HL-60 (cell line): ENCODE measurements at regions not wholly inside any gene's neighbourhood (a gene's known extent, or its start where the extent isn't known, plus 50 kb on each side); places are given as distances from the start of the nearest gene placed in this dataset.

Source experiments
- DNase-seq, 2 experiments: peaks; one replicate each; pipeline ENCODE4 v3.0.0-alpha.2; 2010 to 2020; ENCODE audit warnings: low read depth in 1 of 2, low spot score in 1 of 2
- H3K27ac ChIP-seq: fragments of 250-450 bp; sonication (Bioruptor Pico); replicated peaks from 2 replicates; pipeline ENCODE4 v1.5.1; 2020; ENCODE audit warnings: mild to moderate bottlenecking, moderate library complexity
- H3K27me3 ChIP-seq: fragments of 250-450 bp; sonication (Bioruptor Pico); 2 replicates; pipeline ENCODE4 v1.5.1; 2021; ENCODE audit warnings: mild to moderate bottlenecking, moderate library complexity; ENCODE audit not compliant: insufficient read depth, poor library complexity, severe bottlenecking
- H3K4me3 ChIP-seq: replicated peaks from 2 replicates; pipeline ENCODE4 v1.5.1; 2011; ENCODE audit warnings: mild to moderate bottlenecking, control low read depth, low read length; ENCODE audit not compliant: insufficient read depth
- GABPA ChIP-seq: IDR thresholded peaks from 2 replicates; pipeline ENCODE4 v1.6.1; 2012; ENCODE audit warnings: low read depth
- POLR2AphosphoS5 ChIP-seq: IDR thresholded peaks from 2 replicates; pipeline ENCODE4 v1.6.1; 2012; ENCODE audit warnings: low read depth
- SPI1 ChIP-seq: IDR thresholded peaks from 2 replicates; pipeline ENCODE4 v1.6.1; 2012; ENCODE audit warnings: low read depth, mild to moderate bottlenecking, borderline replicate concordance
- TF ChIP-seq, protein P1 (sequence below): IDR thresholded peaks from one replicate; pipeline ENCODE4 v1.5.1; 2011; ENCODE audit warnings: low read length, control low read depth, inconsistent platforms; ENCODE audit not compliant: insufficient read depth
- TF ChIP-seq, protein P2 (sequence below): IDR thresholded peaks from 2 replicates; pipeline ENCODE4 v1.6.1; 2012; ENCODE audit warnings: low read depth; ENCODE audit not compliant: insufficient replicate concordance

DNA sequence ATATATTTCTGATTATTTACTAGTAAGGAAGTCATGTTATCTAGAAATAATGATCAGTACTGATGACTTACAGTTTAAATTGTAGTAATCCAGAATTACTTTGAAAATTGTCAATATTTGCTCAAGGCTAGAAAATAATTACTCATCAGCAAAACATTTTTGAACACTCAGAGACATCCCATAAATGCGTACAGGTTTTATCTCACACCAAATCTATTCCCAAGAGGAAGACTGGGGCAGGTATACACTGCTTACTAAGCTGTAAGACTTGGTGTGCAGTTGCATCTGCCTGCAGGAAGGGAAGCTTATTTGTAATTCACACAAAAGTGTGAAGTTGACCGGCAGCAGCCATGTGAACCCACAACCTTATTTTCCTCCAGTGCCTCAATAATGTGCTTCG, 146.4 kb downstream of the CCER1 start:
- Histone ChIP-seq H3K4me3 (no peak overlapping the region), H3K27me3 (no peaks in the 10 kb centered on the region), H3K27ac (no peak overlapping the region)
- TF ChIP-seq GABPA (no peak), POLR2AphosphoS5 (no peak), SPI1 (no peak)
- TF ChIP-seq, protein P1, sequence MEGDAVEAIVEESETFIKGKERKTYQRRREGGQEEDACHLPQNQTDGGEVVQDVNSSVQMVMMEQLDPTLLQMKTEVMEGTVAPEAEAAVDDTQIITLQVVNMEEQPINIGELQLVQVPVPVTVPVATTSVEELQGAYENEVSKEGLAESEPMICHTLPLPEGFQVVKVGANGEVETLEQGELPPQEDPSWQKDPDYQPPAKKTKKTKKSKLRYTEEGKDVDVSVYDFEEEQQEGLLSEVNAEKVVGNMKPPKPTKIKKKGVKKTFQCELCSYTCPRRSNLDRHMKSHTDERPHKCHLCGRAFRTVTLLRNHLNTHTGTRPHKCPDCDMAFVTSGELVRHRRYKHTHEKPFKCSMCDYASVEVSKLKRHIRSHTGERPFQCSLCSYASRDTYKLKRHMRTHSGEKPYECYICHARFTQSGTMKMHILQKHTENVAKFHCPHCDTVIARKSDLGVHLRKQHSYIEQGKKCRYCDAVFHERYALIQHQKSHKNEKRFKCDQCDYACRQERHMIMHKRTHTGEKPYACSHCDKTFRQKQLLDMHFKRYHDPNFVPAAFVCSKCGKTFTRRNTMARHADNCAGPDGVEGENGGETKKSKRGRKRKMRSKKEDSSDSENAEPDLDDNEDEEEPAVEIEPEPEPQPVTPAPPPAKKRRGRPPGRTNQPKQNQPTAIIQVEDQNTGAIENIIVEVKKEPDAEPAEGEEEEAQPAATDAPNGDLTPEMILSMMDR, result no peak
- TF ChIP-seq, protein P2, sequence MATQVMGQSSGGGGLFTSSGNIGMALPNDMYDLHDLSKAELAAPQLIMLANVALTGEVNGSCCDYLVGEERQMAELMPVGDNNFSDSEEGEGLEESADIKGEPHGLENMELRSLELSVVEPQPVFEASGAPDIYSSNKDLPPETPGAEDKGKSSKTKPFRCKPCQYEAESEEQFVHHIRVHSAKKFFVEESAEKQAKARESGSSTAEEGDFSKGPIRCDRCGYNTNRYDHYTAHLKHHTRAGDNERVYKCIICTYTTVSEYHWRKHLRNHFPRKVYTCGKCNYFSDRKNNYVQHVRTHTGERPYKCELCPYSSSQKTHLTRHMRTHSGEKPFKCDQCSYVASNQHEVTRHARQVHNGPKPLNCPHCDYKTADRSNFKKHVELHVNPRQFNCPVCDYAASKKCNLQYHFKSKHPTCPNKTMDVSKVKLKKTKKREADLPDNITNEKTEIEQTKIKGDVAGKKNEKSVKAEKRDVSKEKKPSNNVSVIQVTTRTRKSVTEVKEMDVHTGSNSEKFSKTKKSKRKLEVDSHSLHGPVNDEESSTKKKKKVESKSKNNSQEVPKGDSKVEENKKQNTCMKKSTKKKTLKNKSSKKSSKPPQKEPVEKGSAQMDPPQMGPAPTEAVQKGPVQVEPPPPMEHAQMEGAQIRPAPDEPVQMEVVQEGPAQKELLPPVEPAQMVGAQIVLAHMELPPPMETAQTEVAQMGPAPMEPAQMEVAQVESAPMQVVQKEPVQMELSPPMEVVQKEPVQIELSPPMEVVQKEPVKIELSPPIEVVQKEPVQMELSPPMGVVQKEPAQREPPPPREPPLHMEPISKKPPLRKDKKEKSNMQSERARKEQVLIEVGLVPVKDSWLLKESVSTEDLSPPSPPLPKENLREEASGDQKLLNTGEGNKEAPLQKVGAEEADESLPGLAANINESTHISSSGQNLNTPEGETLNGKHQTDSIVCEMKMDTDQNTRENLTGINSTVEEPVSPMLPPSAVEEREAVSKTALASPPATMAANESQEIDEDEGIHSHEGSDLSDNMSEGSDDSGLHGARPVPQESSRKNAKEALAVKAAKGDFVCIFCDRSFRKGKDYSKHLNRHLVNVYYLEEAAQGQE, result no peak
- DNase-seq, result no peak

- TF ChIP-seq SPI1 (no peak), GABPA (no peak), POLR2AphosphoS5 (no peak)
- TF ChIP-seq, protein P2, result no peak
- TF ChIP-seq, protein P1, result no peak
- Histone ChIP-seq H3K27me3 (no peaks in the 10 kb centered on the region), H3K27ac (no peak overlapping the region), H3K4me3 (no peak overlapping the region)
- no peak for DNase-seq
These were observed 152.2 kb downstream of the CCER1 start for GRCh38 chr12:90802727-90803126.

DNA sequence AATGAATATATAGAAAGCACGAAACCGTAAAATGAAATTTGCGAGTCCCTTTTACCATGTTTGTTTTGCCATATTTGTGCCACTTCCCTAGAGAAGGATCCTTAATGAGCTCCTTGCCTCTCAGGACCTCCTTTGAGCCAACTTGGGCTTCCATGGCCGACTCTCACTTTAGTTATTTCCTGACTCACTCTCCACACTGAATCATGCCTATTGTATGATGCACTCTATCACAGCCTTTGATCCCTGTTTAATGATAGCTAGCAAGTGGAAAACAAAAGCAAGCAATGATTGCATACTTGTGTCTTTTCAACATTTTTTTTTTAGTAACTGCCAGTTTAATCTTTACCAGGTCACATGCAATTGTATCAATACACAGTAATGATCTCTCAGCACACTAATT, 153.2 kb downstream of the CCER1 start:
- DNase-seq, result no peak
- H3K27ac ChIP-seq, result no peak overlapping the region
- no peak for TF ChIP-seq GABPA
- TF ChIP-seq SPI1, result no peak
- TF ChIP-seq, protein P1, result no peak
- TF ChIP-seq, protein P2, result no peak
- no peak for TF ChIP-seq POLR2AphosphoS5
- no peak overlapping the region for H3K4me3 ChIP-seq
- no peaks in the 10 kb centered on the region for H3K27me3 ChIP-seq
